Spleen (tissue), 11 donors: ENCODE measurements at regions not wholly inside any gene's neighbourhood (a gene's known extent, or its start where the extent isn't known, plus 50 kb on each side); places are given as distances from the start of the nearest gene placed in this dataset.
A peak's percentile ranks its signal among the peaks of the same experiment; 100 is the strongest.
"Not testable (repeated sequence)": the region's sequence is repeated elsewhere in the genome, so short reads cannot be mapped to it uniquely, and the experiment has no call there.

Experiments used
- DNase-seq: peaks from one replicate; pipeline ENCODE4 v3.0.0-alpha.2; 2020
- H3K27ac ChIP-seq, 8 donors: fragments of 200-600 bp; sonication (generic) in 7 of 8; 1 replicate in 4 of 8; 2 replicates in 4 of 8; pipeline versions ENCODE4 v1.5.0 to v1.8.0; 2016 to 2021; ENCODE audit warnings: inconsistent platforms in 4 of 8, mild to moderate bottlenecking in 4 of 8, moderate library complexity in 1 of 8
- H3K27me3 ChIP-seq, 7 donors: fragments of 200-600 bp; sonication (generic) in 6 of 7; replicated peaks in 1 of 7; 1 replicate in 4 of 7; 2 replicates in 3 of 7; pipeline versions ENCODE4 v1.5.0 to v1.8.0; 2016 to 2021; ENCODE audit warnings: inconsistent platforms in 3 of 7, mild to moderate bottlenecking in 1 of 7
- H3K36me3 ChIP-seq, 6 donors: fragments of 200-600 bp; sonication (generic) in 5 of 6; 1 replicate in 4 of 6; 2 replicates in 2 of 6; pipeline versions ENCODE4 v1.5.0 to v1.8.0; 2016 to 2021; ENCODE audit warnings: inconsistent platforms in 2 of 6
- H3K4me1 ChIP-seq, 6 donors: fragments of 200-600 bp; sonication (generic) in 5 of 6; 1 replicate in 3 of 6; 2 replicates in 3 of 6; pipeline versions ENCODE4 v1.5.0 to v1.8.0; 2016 to 2021; ENCODE audit warnings: inconsistent platforms in 3 of 6
- H3K4me3 ChIP-seq, 8 donors: fragments of 200-600 bp; sonication (generic) in 7 of 8; 1 replicate in 4 of 8; 2 replicates in 4 of 8; pipeline versions ENCODE4 v1.5.0 to v1.8.0; 2016 to 2021; ENCODE audit warnings: inconsistent platforms in 4 of 8, mild to moderate bottlenecking in 4 of 8, moderate library complexity in 2 of 8
- H3K9me3 ChIP-seq, 8 donors: fragments of 200-600 bp; sonication (generic) in 7 of 8; 1 replicate in 4 of 8; 2 replicates in 4 of 8; pipeline versions ENCODE4 v1.5.0 to v1.8.0; 2016 to 2021; ENCODE audit warnings: inconsistent platforms in 4 of 8
- POLR2A ChIP-seq, 3 donors: fragments of 450-650 bp; IDR thresholded peaks; one replicate each; pipeline ENCODE4 v1.5.1; 2017; ENCODE audit warnings: antibody characterized with exemption in 3 of 3, mild to moderate bottlenecking in 1 of 3
- POLR2AphosphoS5 ChIP-seq, 3 donors: sonication (generic); formaldehyde crosslinking; IDR thresholded peaks; one replicate each; pipeline ENCODE4 v1.5.1; 2017; ENCODE audit warnings: antibody characterized with exemption in 3 of 3
- WGBS, 5 donors: extraction: QIAGEN DNeasy Blood & Tissue Kit in 3 of 5; methylation state at CpG; one replicate each; pipeline versions ENCODE4 v1.1.5 to v1.1.7; 2013 to 2018; 5-methylcytosine and 5-hydroxymethylcytosine counted together
- intact Hi-C: fragments of 100-400 bp; cut with DNase I; formaldehyde crosslinking; loops from one replicate; pipeline ENCODE4 v1.15.0; 2023; ENCODE audit warnings: low total_unique reads
- TF ChIP-seq, protein P1 (sequence below), 11 experiments: fragments of 200-600 bp in 7 of 11; fragments of 450-650 bp in 4 of 11; sonication (generic) in 4 of 11; IDR thresholded peaks in 8 of 11; conservative IDR thresholded peaks in 3 of 11; 1 replicate in 7 of 11; 2 replicates in 4 of 11; pipeline versions ENCODE4 v1.4.0 to v1.8.0; 2016 to 2021; ENCODE audit warnings: antibody characterized with exemption in 11 of 11, inconsistent platforms in 4 of 11, mild to moderate bottlenecking in 1 of 11
- donor health status: healthy with polysubstance abuse.
- donor health status: DM: no; HTN: no; CAD: no; lungs with moderate emphysema.
- donor health status: DM: no; HTN: no; CAD: no.
- donor health status: Bipolar disorder and iron deficiency.
- donor health status: healthy.
- donor health status: DM: no; HTN: no; CAD: no.
- donor health status: DM: yes; HTN: yes; CAD: no.

- intact Hi-C loops = no loop called here
- DNase-seq = no peak
- H3K9me3 ChIP-seq = peaks cover 0 to 14% (median 11%) of the 10 kb centered on the region in 8 donors
- no peak for TF ChIP-seq POLR2A (IDR thresholded peaks at IDR 0.05)
- TF ChIP-seq POLR2AphosphoS5 (IDR thresholded peaks at IDR 0.05) = no peak
- TF ChIP-seq, protein P1, sequence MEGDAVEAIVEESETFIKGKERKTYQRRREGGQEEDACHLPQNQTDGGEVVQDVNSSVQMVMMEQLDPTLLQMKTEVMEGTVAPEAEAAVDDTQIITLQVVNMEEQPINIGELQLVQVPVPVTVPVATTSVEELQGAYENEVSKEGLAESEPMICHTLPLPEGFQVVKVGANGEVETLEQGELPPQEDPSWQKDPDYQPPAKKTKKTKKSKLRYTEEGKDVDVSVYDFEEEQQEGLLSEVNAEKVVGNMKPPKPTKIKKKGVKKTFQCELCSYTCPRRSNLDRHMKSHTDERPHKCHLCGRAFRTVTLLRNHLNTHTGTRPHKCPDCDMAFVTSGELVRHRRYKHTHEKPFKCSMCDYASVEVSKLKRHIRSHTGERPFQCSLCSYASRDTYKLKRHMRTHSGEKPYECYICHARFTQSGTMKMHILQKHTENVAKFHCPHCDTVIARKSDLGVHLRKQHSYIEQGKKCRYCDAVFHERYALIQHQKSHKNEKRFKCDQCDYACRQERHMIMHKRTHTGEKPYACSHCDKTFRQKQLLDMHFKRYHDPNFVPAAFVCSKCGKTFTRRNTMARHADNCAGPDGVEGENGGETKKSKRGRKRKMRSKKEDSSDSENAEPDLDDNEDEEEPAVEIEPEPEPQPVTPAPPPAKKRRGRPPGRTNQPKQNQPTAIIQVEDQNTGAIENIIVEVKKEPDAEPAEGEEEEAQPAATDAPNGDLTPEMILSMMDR (IDR thresholded peaks at IDR 0.05 in 8 of 11, conservative IDR thresholded peaks at IDR 0.05 in 3 of 11) = no peak
- peak overlapping the region in 4 of 8 donors; percentile 0 to 67 (median 34) for H3K27ac ChIP-seq
- 51 to 64% (median 56%) methylated on average over 4 of the region's 4 CpGs for WGBS, 5 donors
- H3K4me3 ChIP-seq = peak overlapping the region in 2 of 8 donors; percentile 18 to 37
- no peaks in the 10 kb centered on the region for H3K36me3 ChIP-seq
- H3K4me1 ChIP-seq = peaks cover 0 to 11% (median 0%) of the 10 kb centered on the region in 6 donors
- H3K27me3 ChIP-seq = peaks cover 0 to 18% (median 0%) of the 10 kb centered on the region in 7 donors
These were observed 61.6 kb upstream of the MKI67 start for GRCh38 chr10:128187788-128188185.

DNA sequence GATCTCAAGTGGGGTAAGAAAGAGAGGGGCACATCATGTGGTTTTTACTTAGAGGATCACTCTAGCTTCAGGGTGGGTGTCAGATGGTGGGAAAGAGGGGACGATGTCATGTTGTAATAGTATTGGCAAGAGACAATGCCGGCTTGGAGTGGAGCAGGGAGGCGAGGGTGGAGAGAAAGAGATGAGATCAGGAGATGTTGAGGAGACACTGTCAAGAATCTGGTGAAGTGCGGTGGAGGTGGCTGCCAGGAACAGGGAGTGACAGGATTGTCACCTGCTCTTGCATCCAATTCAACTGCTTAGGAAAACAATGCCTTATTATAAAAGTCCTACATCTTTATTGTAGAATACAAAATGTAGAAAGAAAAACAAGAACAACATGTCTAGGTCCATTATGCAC, 63.0 kb upstream of the MKI67 start:
- Histone ChIP-seq H3K27ac (no peak overlapping the region), H3K9me3 (peaks cover 0 to under 1% (median 0%) of the 10 kb centered on the region in 8 donors), H3K36me3 (no peaks in the 10 kb centered on the region), H3K4me1 (peaks cover 0 to 11% (median 0%) of the 10 kb centered on the region in 6 donors), H3K27me3 (peaks cover 0 to 21% (median 0%) of the 10 kb centered on the region in 7 donors), H3K4me3 (no peak overlapping the region)
- DNase-seq = no peak
- WGBS, 5 donors = 87 to 90% (median 90%) methylated on average over 4 of the region's 4 CpGs
- TF ChIP-seq, protein P1 (IDR thresholded peaks at IDR 0.05 in 8 of 11, conservative IDR thresholded peaks at IDR 0.05 in 3 of 11) = no peak
- TF ChIP-seq POLR2A (IDR thresholded peaks at IDR 0.05) (no peak), POLR2AphosphoS5 (IDR thresholded peaks at IDR 0.05) (no peak)
- intact Hi-C loops = no loop called here

- H3K9me3 ChIP-seq = no peaks in the 10 kb centered on the region
These were observed 65.6 kb upstream of the MKI67 start for GRCh38 chr10:128191847-128192246.

DNA sequence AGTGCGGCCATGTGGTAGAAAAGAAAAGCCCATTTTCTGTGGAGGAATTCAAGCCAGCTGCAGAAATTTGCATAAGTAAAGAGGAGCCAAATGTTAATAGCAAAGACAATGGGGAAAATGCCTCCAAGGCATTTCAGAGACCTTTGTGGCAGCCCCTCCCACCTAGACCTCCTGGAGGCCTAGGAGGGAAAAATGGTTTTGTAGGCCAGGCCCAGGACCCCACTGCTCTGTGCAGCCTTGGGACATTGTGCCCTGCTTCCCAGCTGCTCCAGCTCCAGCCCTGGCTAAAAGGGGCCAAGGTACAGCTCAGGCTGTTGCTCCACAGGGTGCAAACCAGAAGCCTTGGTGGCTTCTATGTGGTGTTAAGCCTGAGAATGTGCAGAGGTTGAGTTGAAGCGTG, 75.6 kb upstream of the MKI67 start:
- H3K4me3 ChIP-seq = not testable (repeated sequence)

More at GRCh38 chr10:128191847-128192246, 65.6 kb upstream of the MKI67 start:
- H3K27me3 ChIP-seq = peaks cover 0 to 24% (median 0%) of the 10 kb centered on the region in 7 donors
- 56 to 72% (median 62%) methylated on average over 5 of the region's 5 CpGs for WGBS, 5 donors
- DNase-seq = no peak
- H3K4me3 ChIP-seq = no peak overlapping the region
- peaks cover 0 to 11% (median 0%) of the 10 kb centered on the region in 6 donors for H3K4me1 ChIP-seq
- intact Hi-C loops = no loop called here
- no peaks in the 10 kb centered on the region for H3K36me3 ChIP-seq
- H3K27ac ChIP-seq = no peak overlapping the region
- TF ChIP-seq POLR2A (IDR thresholded peaks at IDR 0.05) = no peak
- TF ChIP-seq POLR2AphosphoS5 (IDR thresholded peaks at IDR 0.05) = no peak
- TF ChIP-seq, protein P1 (IDR thresholded peaks at IDR 0.05 in 8 of 11, conservative IDR thresholded peaks at IDR 0.05 in 3 of 11) = no peak

DNA sequence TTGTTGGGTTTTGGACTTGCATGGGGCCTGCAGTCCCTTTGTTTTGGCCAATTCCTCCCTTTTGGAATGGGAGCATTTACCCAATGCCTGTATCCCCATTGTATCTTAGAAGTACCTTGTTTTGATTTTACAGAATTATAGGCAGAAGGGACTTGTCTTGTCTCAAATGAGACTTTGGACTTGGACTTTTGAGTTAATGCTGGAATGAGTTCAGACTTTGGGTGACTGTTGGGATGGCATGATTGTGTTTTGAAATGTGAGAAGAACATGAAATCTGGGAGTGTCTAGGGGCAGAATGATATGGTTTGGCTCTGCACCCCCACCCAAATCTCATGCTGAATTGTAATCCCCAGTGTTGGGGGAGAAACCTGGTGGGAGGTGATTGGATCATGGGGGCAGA, 76.8 kb upstream of the MKI67 start:
- peaks cover 0 to 26% (median 0%) of the 10 kb centered on the region in 7 donors for H3K27me3 ChIP-seq
- DNase-seq = no peak
- intact Hi-C loops = no loop called here
- TF ChIP-seq POLR2A (IDR thresholded peaks at IDR 0.05) = no peak
- TF ChIP-seq, protein P1 (IDR thresholded peaks at IDR 0.05 in 8 of 11, conservative IDR thresholded peaks at IDR 0.05 in 3 of 11) = no peak
- no peak for TF ChIP-seq POLR2AphosphoS5 (IDR thresholded peaks at IDR 0.05)
- no peak overlapping the region for H3K4me3 ChIP-seq
- peaks cover 0 to 27% (median 5%) of the 10 kb centered on the region in 8 donors for H3K9me3 ChIP-seq
- no peaks in the 10 kb centered on the region for H3K36me3 ChIP-seq
- no peak overlapping the region for H3K27ac ChIP-seq
- peaks cover 0 to under 1% (median 0%) of the 10 kb centered on the region in 6 donors for H3K4me1 ChIP-seq

More for the DNA sequence above, 75.6 kb upstream of the MKI67 start:
- H3K36me3 ChIP-seq, intact Hi-C loops, H3K27ac ChIP-seq, DNase-seq, H3K4me1 ChIP-seq: not testable (repeated sequence)
- Histone ChIP-seq H3K27me3 (peaks cover 0 to 22% (median 0%) of the 10 kb centered on the region in 7 donors), H3K9me3 (peaks cover 0 to 27% (median 5%) of the 10 kb centered on the region in 8 donors)
- 87 to 100% (median 92%) methylated on average over 2 of the region's 2 CpGs for WGBS, 5 donors

DNA sequence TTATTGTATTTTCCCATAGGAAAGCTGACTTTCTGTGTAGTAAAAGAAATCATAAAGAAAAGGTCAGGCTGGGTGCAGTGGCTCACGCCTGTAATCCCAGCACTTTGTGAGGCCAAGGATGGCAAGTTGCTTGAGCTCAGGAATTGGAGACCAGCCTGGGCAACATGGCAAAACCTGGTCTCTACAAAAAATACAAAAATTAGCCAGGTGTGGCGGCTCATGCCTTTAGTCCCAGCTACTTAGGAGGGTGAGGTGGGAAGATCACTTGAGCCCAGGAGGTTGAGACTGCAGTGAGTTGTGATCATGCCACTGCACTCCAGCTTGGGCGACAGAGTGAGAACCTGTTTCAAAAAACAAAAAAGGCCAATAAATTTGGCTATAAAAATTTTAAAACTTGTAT, 79.4 kb upstream of the MKI67 start:
- H3K4me3 ChIP-seq, DNase-seq, intact Hi-C loops, H3K36me3 ChIP-seq, H3K27ac ChIP-seq: not testable (repeated sequence)
- Histone ChIP-seq H3K27me3 (peaks cover 0 to 18% (median 0%) of the 10 kb centered on the region in 7 donors), H3K9me3 (peaks cover 0 to 27% (median 5%) of the 10 kb centered on the region in 8 donors), H3K4me1 (peaks cover 0 to 16% (median 13%) of the 10 kb centered on the region in 6 donors)
- WGBS, 5 donors = 68 to 96% (median 86%) methylated on average over 3 of the region's 3 CpGs
